Osteoblast (primary cell): ENCODE measurements at regions not wholly inside any gene's neighbourhood (a gene's known extent, or its start where the extent isn't known, plus 50 kb on each side); places are given as distances from the start of the nearest gene placed in this dataset.
"Not testable (repeated sequence)": the region's sequence is repeated elsewhere in the genome, so short reads cannot be mapped to it uniquely, and the experiment has no call there.

Experiments
- DNase-seq: peaks from one replicate; pipeline ENCODE4 v3.0.0; 2011; ENCODE audit warnings: low spot score, mixed read lengths; ENCODE audit not compliant: insufficient read length; ENCODE audit errors: missing footprints
- H2AFZ ChIP-seq: 2 replicates; pipeline ENCODE4 v1.6.0; 2011; ENCODE audit warnings: mild to moderate bottlenecking, low read length
- H3K27ac ChIP-seq: 2 replicates; pipeline ENCODE4 v1.5.1; 2011; ENCODE audit warnings: mild to moderate bottlenecking, low read depth, low read length, moderate library complexity
- H3K27me3 ChIP-seq: 2 replicates; pipeline ENCODE4 v1.6.0; 2012; ENCODE audit warnings: mild to moderate bottlenecking, control low read depth, inconsistent platforms, low read length, moderate library complexity; ENCODE audit not compliant: insufficient read depth
- H3K36me3 ChIP-seq: 2 replicates; pipeline ENCODE4 v1.5.1; 2011; ENCODE audit warnings: mild to moderate bottlenecking, low read length, control low read depth, moderate library complexity; ENCODE audit not compliant: insufficient read depth
- H3K4me1 ChIP-seq: 2 replicates; pipeline ENCODE4 v1.5.1; 2011; ENCODE audit warnings: mild to moderate bottlenecking, low read length, control low read depth, moderate library complexity; ENCODE audit not compliant: insufficient read depth
- H3K4me2 ChIP-seq: 2 replicates; pipeline ENCODE4 v1.6.0; 2011; ENCODE audit warnings: mild to moderate bottlenecking, low read length; ENCODE audit not compliant: insufficient read depth
- H3K4me3 ChIP-seq: fragments of 200-600 bp; sonication (generic); 3 replicates; pipeline ENCODE4 v1.5.1; 2012; ENCODE audit warnings: mild to moderate bottlenecking, low read length, inconsistent platforms; ENCODE audit not compliant: insufficient read depth
- H3K79me2 ChIP-seq: 2 replicates; pipeline ENCODE4 v1.6.0; 2012; ENCODE audit warnings: mild to moderate bottlenecking, low read length, control low read depth, inconsistent platforms; ENCODE audit not compliant: insufficient read depth
- H3K9me3 ChIP-seq: 2 replicates; pipeline ENCODE4 v1.5.1; 2011; ENCODE audit warnings: low read depth, low read length, control low read depth
- H4K20me1 ChIP-seq: 2 replicates; pipeline ENCODE4 v1.6.0; 2012; ENCODE audit warnings: mild to moderate bottlenecking, low read length, control low read depth; ENCODE audit not compliant: insufficient read depth
- TF ChIP-seq, protein P1 (sequence below): IDR thresholded peaks from 2 replicates; pipeline ENCODE4 v1.5.1; 2011; ENCODE audit warnings: mild to moderate bottlenecking, low read depth, low read length, moderate library complexity; ENCODE audit errors: extremely low read depth

DNA sequence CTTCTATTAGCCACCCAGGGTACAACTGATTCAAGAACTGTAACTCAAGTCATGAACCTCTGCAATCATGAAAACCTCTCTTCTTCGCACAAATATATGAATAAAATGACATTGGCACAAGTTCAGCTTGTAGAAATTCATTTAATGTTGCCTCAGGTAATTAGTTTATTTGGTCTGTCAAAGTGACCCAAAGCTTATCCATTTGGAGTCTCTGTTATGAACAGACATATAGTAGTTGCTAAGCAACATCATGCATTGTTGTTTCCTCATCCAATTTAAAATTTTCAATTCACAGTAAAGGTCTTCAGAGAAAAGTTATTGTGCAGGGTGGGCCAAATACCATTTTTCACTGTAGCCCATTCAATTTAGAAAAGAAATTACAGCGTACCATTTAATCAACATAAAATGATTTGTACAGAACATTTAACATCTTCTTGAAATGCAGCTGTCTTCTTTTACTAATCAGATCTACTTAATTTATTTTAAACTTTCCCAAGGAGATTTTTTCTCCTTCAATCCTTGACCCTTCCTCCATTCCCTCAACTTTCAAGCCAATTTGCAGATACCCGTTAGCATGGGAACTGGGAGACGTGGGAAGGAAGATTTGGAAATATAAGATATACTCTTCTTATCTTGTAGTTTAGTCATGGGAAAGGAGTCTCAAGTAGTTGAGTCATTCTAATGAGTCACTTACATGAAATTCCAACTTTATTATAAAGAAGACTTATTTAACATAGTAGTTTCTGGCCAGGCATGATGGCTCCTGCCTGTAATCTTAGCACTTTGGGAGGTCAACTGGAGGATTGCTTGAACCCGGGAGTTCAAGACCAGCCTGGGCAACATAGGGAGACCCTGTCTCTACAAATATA lies 231.3 kb downstream of the ATPSCKMT start:
- Histone ChIP-seq H3K36me3 (no peaks in the 10 kb centered on the region), H3K4me1 (peaks cover 11% of the 10 kb centered on the region), H3K4me2 (peak overlapping the region; percentile 0), H4K20me1 (no peaks in the 10 kb centered on the region), H3K79me2 (no peaks in the 10 kb centered on the region), H3K4me3 (no peak overlapping the region), H3K27me3 (no peaks in the 10 kb centered on the region), H3K9me3 (no peaks in the 10 kb centered on the region), H2AFZ (no peak overlapping the region), H3K27ac (peak overlapping the region; percentile 63)
- TF ChIP-seq, protein P1, sequence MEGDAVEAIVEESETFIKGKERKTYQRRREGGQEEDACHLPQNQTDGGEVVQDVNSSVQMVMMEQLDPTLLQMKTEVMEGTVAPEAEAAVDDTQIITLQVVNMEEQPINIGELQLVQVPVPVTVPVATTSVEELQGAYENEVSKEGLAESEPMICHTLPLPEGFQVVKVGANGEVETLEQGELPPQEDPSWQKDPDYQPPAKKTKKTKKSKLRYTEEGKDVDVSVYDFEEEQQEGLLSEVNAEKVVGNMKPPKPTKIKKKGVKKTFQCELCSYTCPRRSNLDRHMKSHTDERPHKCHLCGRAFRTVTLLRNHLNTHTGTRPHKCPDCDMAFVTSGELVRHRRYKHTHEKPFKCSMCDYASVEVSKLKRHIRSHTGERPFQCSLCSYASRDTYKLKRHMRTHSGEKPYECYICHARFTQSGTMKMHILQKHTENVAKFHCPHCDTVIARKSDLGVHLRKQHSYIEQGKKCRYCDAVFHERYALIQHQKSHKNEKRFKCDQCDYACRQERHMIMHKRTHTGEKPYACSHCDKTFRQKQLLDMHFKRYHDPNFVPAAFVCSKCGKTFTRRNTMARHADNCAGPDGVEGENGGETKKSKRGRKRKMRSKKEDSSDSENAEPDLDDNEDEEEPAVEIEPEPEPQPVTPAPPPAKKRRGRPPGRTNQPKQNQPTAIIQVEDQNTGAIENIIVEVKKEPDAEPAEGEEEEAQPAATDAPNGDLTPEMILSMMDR = no peak
- DNase-seq = peak; percentile 84

DNA sequence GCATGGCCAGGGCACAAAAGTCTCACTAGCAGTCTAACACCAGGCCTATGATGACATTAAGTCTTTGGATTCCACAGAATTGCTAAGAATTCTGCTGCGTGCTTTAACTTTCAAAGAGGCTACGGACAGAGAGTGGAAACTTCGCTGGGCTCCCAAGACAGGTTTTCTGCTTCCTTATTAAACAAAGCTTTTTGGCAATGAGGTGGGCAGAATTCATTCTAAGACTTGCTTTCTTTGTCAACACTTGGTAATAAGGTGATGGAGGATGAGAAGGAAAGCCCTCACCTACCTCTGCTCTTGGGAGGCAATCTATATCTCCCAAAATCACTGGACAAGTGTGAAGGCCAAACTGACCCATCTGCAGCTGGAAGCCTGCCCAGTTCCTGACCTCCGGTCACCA lies 231.9 kb downstream of the ATPSCKMT start:
- peak overlapping the region; percentile 63 for H3K27ac ChIP-seq
- TF ChIP-seq, protein P1 = no peak

DNA sequence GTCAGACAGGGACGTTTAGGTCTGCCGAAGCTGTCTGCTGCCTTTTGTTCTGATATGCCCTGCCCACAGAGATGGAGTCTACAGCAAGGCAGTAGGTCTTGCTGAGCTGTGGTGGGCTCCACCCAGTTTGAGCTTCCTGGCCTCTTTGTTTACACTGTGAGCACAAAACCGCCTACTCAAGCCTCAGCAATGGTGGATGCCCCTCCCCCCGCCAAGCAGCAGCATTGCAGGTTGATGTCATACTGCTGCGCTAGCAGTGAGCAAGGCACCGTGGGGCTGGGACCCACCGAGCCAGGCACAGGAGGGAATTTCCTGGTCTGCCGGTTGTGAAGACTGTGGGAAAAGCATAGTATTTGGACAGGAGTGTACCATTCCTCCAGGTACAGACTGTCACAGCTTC lies 233.1 kb downstream of the ATPSCKMT start:
- not testable (repeated sequence) for H3K27me3 ChIP-seq, H3K9me3 ChIP-seq, H4K20me1 ChIP-seq, H3K4me2 ChIP-seq, H2AFZ ChIP-seq, H3K27ac ChIP-seq, DNase-seq, H3K36me3 ChIP-seq, H3K4me3 ChIP-seq, H3K79me2 ChIP-seq
- peaks cover 11% of the 10 kb centered on the region for H3K4me1 ChIP-seq

More for the DNA sequence above, 231.9 kb downstream of the ATPSCKMT start:
- no peaks in the 10 kb centered on the region for H3K9me3 ChIP-seq
- no peak overlapping the region for H2AFZ ChIP-seq
- no peak overlapping the region for H3K4me2 ChIP-seq
- no peaks in the 10 kb centered on the region for H3K27me3 ChIP-seq
- H3K4me1 ChIP-seq = peaks cover 11% of the 10 kb centered on the region
- DNase-seq = no peak
- H4K20me1 ChIP-seq = no peaks in the 10 kb centered on the region
- H3K79me2 ChIP-seq = no peaks in the 10 kb centered on the region
- H3K4me3 ChIP-seq = no peak overlapping the region
- H3K36me3 ChIP-seq = no peaks in the 10 kb centered on the region

DNA sequence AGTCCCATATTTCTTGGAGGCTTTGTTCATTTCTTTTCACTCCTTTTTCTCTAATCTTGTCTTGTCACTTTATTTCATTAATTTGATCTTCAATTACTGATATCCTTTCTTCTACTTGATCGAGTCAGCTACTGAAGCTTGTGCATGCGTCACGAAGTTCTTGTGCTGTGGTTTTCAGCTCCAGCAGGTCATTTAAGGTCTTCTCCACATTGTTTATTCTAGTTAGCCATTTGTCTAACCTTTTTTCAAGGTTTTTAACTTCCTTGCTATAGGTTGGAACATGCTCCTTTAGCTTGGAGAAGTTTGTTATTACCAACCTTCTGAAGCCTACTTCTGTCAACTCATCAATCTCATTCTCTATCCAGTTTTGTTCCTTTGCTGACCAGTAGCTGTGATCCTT lies 234.0 kb downstream of the ATPSCKMT start:
- H3K27ac ChIP-seq, H4K20me1 ChIP-seq, H3K36me3 ChIP-seq, H3K4me2 ChIP-seq, H3K9me3 ChIP-seq, H3K27me3 ChIP-seq, H2AFZ ChIP-seq, H3K4me3 ChIP-seq, H3K79me2 ChIP-seq, DNase-seq: not testable (repeated sequence)
- H3K4me1 ChIP-seq = peaks cover 11% of the 10 kb centered on the region

DNA sequence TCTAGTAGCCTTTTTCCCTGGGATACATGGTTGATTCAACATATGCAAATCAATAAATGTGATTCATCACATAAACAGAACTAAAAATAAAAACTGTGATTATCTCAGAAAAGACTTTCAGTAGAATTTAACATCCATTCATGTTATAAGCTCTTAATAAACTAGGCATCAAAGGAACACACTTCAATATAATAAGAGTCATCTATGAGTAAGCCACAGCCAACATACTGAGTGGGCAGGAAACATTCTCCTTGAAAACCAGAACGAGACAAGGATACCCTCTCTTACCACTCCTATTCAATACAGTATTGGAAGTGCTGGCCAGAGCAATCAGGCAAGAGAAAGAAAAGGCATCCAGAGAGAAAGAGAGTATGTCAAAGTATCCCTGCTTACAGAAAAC lies 239.9 kb downstream of the ATPSCKMT start:
- Histone ChIP-seq H3K27me3 (no peaks in the 10 kb centered on the region), H4K20me1 (no peaks in the 10 kb centered on the region), H3K4me2 (no peak overlapping the region), H3K27ac (no peak overlapping the region), H3K79me2 (no peaks in the 10 kb centered on the region), H3K4me1 (no peaks in the 10 kb centered on the region), H3K36me3 (no peaks in the 10 kb centered on the region), H3K9me3 (no peaks in the 10 kb centered on the region), H3K4me3 (no peak overlapping the region), H2AFZ (no peak overlapping the region)
- TF ChIP-seq, protein P1 = no peak
- DNase-seq = no peak
